NCI-H510A (cell line): ENCODE measurements at regions not wholly inside any gene's neighbourhood (a gene's known extent, or its start where the extent isn't known, plus 50 kb on each side); places are given as distances from the start of the nearest gene placed in this dataset.
A peak's percentile ranks its signal among the peaks of the same experiment; 100 is the strongest.

Source experiments
- DNase-seq: peaks from one replicate; lab custom pipeline; 2025; lab: John Stamatoyannopoulos, UW

- no peak for DNase-seq
Observed at GRCh38 chr15:61742591-61742990, 317.7 kb downstream of the VPS13C start.

GRCh38 chr15:61736790-61737189, 323.5 kb downstream of the VPS13C start:
- no peak for DNase-seq

- DNase-seq: no peak
Observed at GRCh38 chr15:61731099-61731498, 329.1 kb downstream of the VPS13C start.

DNA sequence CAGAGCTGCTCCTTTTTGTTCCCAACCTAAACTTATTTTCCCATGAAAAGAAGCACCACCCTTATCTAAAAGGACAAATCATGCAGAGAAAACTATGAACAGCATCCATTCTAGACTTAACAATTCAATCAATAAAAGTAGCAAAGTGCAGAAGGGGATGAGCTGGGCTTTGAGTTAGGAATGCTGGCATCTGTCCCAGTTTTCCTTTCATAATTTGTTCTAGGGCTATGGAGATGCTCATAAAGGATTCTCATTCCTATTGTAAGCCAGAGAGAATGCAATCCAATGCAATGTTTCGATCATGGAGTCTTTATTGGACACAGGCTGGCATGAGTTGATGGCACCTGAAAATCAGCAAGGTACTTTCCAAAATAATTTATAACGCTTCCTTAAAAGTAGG, 330.6 kb downstream of the VPS13C start:
- no peak for DNase-seq

DNA sequence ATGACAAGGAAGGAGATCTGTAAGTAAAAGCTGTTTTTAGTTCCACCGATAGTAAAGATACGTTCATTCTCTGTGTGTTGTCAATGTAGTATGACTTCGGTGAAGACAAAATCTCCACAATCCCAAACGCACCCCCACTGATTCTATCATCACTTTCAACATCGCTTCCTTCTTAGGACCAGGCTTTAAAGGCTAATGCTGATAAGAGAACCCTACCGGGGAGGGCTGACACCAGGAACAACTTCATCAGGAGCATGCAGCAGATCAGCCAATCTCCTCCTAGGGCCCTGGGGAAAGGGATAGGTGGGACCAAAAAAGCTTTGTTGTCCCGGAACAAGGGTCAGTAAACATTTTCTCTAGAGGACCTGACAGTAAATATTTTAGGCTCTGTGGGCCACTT, 334.1 kb downstream of the VPS13C start:
- no peak for DNase-seq

GRCh38 chr15:61725251-61725650, 335.0 kb downstream of the VPS13C start:
- no peak for DNase-seq

- DNase-seq: no peak
Observed at GRCh38 chr15:61724251-61724939, 335.9 kb downstream of the VPS13C start.

- no peak for DNase-seq
Observed at GRCh38 chr15:61721418-61721817, 338.8 kb downstream of the VPS13C start.

DNA sequence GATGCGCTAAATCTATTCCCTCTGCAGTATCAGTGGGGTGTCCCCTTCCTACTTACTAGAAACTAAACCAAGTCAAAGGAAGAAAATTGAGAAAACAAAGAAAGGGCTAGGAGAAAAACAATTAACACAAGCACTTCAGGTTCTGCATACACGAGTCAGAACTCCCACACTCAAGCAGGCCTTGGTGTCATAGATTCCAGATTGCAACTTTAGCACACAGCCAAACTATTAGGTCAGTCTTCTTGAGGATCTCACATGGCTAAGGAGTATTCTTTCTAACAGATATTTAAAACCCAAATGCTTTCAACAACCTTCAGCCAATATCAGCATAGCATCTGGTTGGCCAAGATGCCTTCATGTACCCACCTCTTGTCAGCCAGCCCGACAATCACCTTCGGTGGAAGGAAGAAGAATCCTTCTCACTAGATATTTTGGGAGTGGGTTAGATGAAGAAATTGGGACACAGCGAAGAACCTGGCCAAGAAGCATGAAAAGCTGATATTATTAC, 340.0 kb downstream of the VPS13C start:
- no peak for DNase-seq

GRCh38 chr15:61715082-61715481, 345.2 kb downstream of the VPS13C start:
- DNase-seq: peak; percentile 41

GRCh38 chr15:61712129-61712759, 348.0 kb downstream of the VPS13C start:
- DNase-seq: no peak

- no peak for DNase-seq
Observed at GRCh38 chr15:61702224-61703020, 357.8 kb downstream of the VPS13C start.

DNA sequence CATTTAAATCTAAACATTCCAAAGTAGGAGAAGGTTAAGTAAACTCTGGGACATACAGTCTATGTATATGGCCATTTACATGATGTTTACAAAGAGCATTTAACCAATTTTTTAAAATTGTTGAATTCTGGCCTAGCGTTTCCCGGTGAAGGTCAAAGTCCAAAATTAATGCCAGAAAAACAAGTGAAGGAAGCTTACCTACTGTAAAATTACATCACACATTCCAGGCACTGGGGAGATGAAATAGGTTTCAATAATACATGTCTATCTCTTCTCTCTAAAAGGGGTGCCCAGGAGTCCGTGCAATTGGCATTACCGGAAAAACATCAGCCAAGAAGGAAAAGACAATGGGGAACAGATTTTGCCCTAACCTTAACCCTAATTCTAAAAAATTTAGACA, 358.8 kb downstream of the VPS13C start:
- no peak for DNase-seq

DNA sequence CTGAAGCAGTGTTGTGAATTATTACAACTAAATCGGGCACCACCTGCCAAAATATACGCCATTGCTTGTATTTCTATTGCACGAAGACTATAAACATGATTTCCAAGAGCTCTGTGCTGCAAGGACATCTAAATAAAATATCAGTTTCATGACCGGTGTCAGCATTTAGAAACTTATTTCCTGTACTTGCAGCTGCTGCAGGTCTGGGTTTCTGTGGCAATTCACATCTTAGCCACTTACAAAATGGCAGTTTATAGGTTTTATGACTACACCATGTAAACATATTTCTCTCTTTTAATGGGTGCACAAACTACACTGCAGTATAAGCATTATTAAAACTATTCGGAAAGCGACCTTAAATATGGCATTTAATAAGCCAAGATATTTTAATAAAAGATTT, 359.4 kb downstream of the VPS13C start:
- DNase-seq: no peak

- DNase-seq: no peak
Observed at GRCh38 chr15:61697796-61698195, 362.5 kb downstream of the VPS13C start.

DNA sequence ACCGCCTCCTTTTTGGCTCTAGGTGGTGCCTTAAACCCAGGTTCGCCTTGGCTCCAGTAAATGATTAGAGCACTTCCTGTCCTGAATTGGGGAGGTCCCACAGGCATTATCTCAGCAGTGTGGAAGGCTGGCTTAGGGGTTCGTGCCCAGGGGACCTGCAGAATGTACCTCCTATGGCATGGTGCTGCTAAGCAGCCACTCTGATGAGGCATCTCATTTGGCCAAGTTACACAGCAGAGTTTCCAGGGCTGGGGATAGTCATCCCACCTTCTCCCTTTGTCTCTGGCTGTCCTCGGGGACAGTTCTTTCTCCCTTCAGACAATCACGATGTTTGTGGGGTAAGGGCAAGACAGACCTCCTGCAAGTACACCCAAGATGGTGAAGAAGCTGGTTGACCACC, 371.2 kb downstream of the VPS13C start:
- no peak for DNase-seq

DNA sequence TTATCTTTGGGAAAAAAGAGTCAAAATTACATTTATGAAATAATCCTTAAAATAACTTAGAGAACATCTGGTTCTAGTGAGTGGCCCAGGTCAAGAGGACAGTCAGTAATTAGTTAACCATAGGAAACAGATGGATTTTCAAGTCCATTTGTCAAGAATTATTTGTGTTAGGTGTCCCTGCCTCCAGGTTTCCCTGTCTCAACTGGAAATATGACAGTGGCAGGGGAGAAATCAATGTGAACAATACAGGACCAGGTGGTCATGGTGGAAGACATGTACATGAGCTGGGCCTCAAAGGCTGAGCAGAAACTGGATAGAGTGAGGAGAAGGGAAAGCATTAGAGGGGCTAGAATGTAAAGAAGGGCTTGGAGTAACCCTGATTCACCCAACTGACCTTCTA, 372.6 kb downstream of the VPS13C start:
- DNase-seq: no peak

DNA sequence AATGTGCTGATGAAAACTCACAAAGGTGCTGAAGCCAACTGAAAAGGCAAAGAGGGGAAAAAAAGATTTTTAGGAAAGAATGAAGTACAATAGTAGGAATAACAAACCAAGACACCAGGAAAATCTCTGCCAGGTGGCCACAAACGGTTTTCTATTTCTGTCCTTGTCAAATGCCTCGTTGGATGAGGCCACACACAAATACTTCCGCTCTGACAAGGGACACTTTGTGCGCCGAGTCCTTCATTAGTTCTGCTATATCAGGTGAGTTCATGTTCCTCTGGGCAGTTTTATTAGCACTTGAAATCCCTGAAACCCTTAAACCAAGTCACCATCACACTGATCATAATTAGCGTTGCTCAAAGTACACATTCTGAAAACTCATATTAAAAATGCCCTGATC, 373.1 kb downstream of the VPS13C start:
- DNase-seq: no peak

DNA sequence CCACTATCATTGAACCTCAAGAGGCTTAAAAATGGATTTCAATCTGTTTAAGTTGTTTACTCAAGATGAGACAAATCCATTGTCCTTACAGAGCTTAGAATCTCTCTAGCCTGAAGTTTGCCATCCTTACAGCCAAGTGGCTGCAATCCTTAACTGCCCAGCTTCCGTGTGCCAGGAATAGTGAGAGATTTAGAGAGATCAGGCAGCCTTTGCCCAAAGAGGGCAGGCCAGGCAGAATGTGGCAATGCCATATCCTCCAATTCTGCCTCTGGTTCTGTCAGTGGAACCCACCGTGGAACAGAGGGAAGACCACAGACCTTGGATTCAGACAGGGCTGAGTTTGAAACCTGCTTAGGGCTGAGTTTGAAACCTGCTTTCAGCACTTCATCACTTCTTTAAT, 374.3 kb downstream of the VPS13C start:
- DNase-seq: no peak

- no peak for DNase-seq
Observed at GRCh38 chr15:61685534-61685933, 374.7 kb downstream of the VPS13C start.

DNA sequence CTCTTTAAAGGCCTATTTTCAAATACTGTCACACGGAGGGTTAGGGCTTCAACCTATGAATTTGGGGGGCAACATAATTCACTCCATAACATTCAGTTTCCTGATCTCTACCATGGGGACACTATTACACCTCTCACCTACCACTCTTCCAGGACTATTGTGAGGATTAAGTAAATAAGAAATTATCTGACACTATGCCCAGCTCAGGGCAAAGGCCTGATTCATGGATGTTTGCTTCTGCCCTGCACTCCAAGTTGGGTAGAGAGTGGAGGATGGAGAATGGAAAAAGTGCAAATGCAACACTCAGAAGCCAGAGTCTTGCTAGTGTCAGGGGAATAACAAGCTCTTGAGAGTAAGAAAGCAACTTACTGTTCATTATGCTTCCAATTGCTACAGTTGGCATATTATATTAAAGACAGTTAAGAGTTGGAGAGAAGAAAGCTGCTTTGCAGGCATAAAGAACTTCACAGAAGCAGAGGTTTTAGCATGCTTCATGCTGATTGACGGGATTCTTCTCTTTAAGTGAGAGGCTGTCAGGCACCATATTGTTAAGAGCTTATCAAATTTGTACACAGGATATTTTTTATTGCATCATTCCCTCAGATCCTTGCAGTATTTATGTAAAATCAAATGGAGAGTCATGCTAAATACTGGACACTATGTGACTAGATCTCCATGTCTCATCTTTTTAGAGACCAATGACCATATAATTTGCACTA, 375.3 kb downstream of the VPS13C start:
- no peak for DNase-seq
